Keratinocyte (primary cell): ENCODE measurements at regions not wholly inside any gene's neighbourhood (a gene's known extent, or its start where the extent isn't known, plus 50 kb on each side); places are given as distances from the start of the nearest gene placed in this dataset.

Experiments
- DNase-seq: peaks from one replicate; pipeline ENCODE4 v3.0.0-alpha.2; 2011; ENCODE audit warnings: low read depth, missing footprints, low spot score
- FAIRE-seq: peaks from 2 replicates; lab custom pipeline; 2011; peaks lifted over from hg19 to GRCh38; lab: Jason Lieb, UNC
- H2AFZ ChIP-seq: 2 replicates; pipeline ENCODE4 v1.6.0; 2012; ENCODE audit warnings: low read length, control low read depth, inconsistent platforms; ENCODE audit not compliant: control insufficient read depth
- H3K27ac ChIP-seq: 2 replicates; pipeline ENCODE4 v1.5.1; 2011; ENCODE audit warnings: low read length; ENCODE audit not compliant: control insufficient read depth, insufficient read depth
- H3K27me3 ChIP-seq: 3 replicates; pipeline ENCODE4 v1.6.0; 2011; ENCODE audit warnings: low read length; ENCODE audit not compliant: control insufficient read depth, insufficient read depth; ENCODE audit errors: extremely low read depth
- H3K36me3 ChIP-seq, 2 experiments: 2 replicates in 1 of 2; 3 replicates in 1 of 2; pipeline ENCODE4 v1.5.1; 2011; ENCODE audit warnings: low read length in 2 of 2, mild to moderate bottlenecking in 1 of 2; ENCODE audit not compliant: control insufficient read depth in 2 of 2, insufficient read depth in 2 of 2; ENCODE audit errors: extremely low read depth in 1 of 2
- H3K4me1 ChIP-seq: 3 replicates; pipeline ENCODE4 v1.5.1; 2011; ENCODE audit warnings: low read length; ENCODE audit not compliant: control insufficient read depth, insufficient read depth; ENCODE audit errors: extremely low read depth
- H3K4me2 ChIP-seq: 3 replicates; pipeline ENCODE4 v1.6.0; 2011; ENCODE audit warnings: low read depth, low read length; ENCODE audit not compliant: control insufficient read depth, insufficient read depth; ENCODE audit errors: extremely low read depth
- H3K4me3 ChIP-seq, 3 experiments: fragments of 200-600 bp in 1 of 3; sonication (generic) in 1 of 3; 2 replicates in 2 of 3; 3 replicates in 1 of 3; pipeline ENCODE4 v1.5.1; 2011 to 2016; ENCODE audit warnings: low read length in 3 of 3, mild to moderate bottlenecking in 3 of 3, control low read depth in 2 of 3, inconsistent platforms in 1 of 3, low read depth in 1 of 3, mixed read lengths in 1 of 3, mixed run types in 1 of 3, moderate library complexity in 1 of 3; ENCODE audit not compliant: control insufficient read depth in 2 of 3, insufficient read depth in 2 of 3; ENCODE audit errors: extremely low read depth in 1 of 3
- H3K79me2 ChIP-seq: 2 replicates; pipeline ENCODE4 v1.6.0; 2012; ENCODE audit warnings: low read length; ENCODE audit not compliant: control insufficient read depth, insufficient read depth
- H3K9ac ChIP-seq: 3 replicates; pipeline ENCODE4 v1.6.0; 2011; ENCODE audit warnings: low read length; ENCODE audit not compliant: control insufficient read depth, insufficient read depth; ENCODE audit errors: extremely low read depth
- H3K9me1 ChIP-seq: 3 replicates; pipeline ENCODE4 v1.6.0; 2011; ENCODE audit warnings: low read length; ENCODE audit not compliant: control insufficient read depth, insufficient read depth; ENCODE audit errors: extremely low read depth
- H3K9me3 ChIP-seq: 2 replicates; pipeline ENCODE4 v1.5.1; 2012; ENCODE audit warnings: low read depth, low read length; ENCODE audit not compliant: control insufficient read depth
- H4K20me1 ChIP-seq: 3 replicates; pipeline ENCODE4 v1.6.0; 2011; ENCODE audit warnings: low read length; ENCODE audit not compliant: control insufficient read depth, insufficient read depth; ENCODE audit errors: extremely low read depth
- CTCF ChIP-seq, 3 experiments: IDR thresholded peaks in 1 of 3; conservative IDR thresholded peaks in 1 of 3; optimal IDR thresholded peaks in 1 of 3; 2 replicates in 2 of 3; 3 replicates in 1 of 3; pipeline versions ENCODE3 to v1.5.1; 2011; ENCODE audit warnings: low read length in 3 of 3, mild to moderate bottlenecking in 3 of 3, moderate library complexity in 2 of 3, control low read depth in 1 of 3, inconsistent platforms in 1 of 3; ENCODE audit not compliant: insufficient read depth in 2 of 3; ENCODE audit errors: extremely low read depth in 1 of 3
- EZH2 ChIP-seq: IDR thresholded peaks from one replicate; pipeline ENCODE4 v1.6.1; 2012; ENCODE audit warnings: inconsistent platforms, mild to moderate bottlenecking, low read length, moderate library complexity
- dilution Hi-C: fragments of 300-500 bp; cut with MboI; formaldehyde crosslinking; loops from one replicate; pipeline ENCODE4 v1.7.0; 2020; ENCODE audit warnings: low sequenced_read_pairs; ENCODE audit not compliant: extremely low pct_ligation_motif_present

- no peak overlapping the region for H3K27ac ChIP-seq
- no peaks in the 10 kb centered on the region for H3K79me2 ChIP-seq
- no peak overlapping the region for H3K4me3 ChIP-seq
- no peaks in the 10 kb centered on the region for H3K4me1 ChIP-seq
- H3K27me3 ChIP-seq, result no peaks in the 10 kb centered on the region
- dilution Hi-C loops, result no loop called here
- DNase-seq (no peak), FAIRE-seq (no peak)
- TF ChIP-seq CTCF (optimal IDR thresholded peaks at IDR 0.05 in 1 of 3, IDR thresholded peaks at IDR 0.05 in 1 of 3, conservative IDR thresholded peaks at IDR 0.05 in 1 of 3; ENCODE audit: extremely low read depth in 1 of 3, insufficient read depth in 2 of 3, low read length in 3 of 3) (no peak), EZH2 (no peak)
- H3K9me3 ChIP-seq, result no peaks in the 10 kb centered on the region
- H3K4me2 ChIP-seq, result no peak overlapping the region
- no peaks in the 10 kb centered on the region for H4K20me1 ChIP-seq
- no peaks in the 10 kb centered on the region for H3K36me3 ChIP-seq
- no peak overlapping the region for H2AFZ ChIP-seq
- H3K9me1 ChIP-seq, result no peaks in the 10 kb centered on the region
- H3K9ac ChIP-seq, result no peak overlapping the region
These were observed 359.5 kb downstream of the DTHD1 start for GRCh38 chr4:36640876-36641275.

DNA sequence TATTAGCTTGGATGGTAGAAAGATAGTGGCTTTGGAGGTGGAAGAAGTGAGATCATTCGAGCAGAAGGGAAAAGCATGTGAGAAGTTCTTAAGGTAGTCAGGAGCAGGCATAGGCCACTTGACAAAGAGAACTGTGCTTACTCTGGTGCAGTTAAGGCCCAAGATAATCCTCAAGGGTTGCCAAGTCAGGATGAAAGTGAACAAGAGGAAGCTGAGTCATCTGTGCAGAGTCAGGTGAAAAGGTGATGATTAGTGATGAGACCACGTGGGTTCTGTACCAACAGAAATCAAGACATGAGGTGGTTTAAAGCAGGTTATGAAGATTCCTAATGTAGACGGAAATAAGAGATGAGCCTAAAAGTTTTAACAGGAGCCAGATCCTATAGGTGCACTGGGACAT lies 369.8 kb downstream of the DTHD1 start:
- H3K79me2 ChIP-seq, result no peaks in the 10 kb centered on the region
- H4K20me1 ChIP-seq, result no peaks in the 10 kb centered on the region
- no peaks in the 10 kb centered on the region for H3K9me1 ChIP-seq
- no peak overlapping the region for H2AFZ ChIP-seq
- no peak overlapping the region for H3K27ac ChIP-seq
- H3K4me3 ChIP-seq, result no peak overlapping the region
- peaks cover 8% of the 10 kb centered on the region for H3K4me1 ChIP-seq
- no peaks in the 10 kb centered on the region for H3K27me3 ChIP-seq
- no peaks in the 10 kb centered on the region for H3K36me3 ChIP-seq
- TF ChIP-seq EZH2, result no peak
- TF ChIP-seq CTCF (optimal IDR thresholded peaks at IDR 0.05 in 1 of 3, IDR thresholded peaks at IDR 0.05 in 1 of 3, conservative IDR thresholded peaks at IDR 0.05 in 1 of 3; ENCODE audit: extremely low read depth in 1 of 3, insufficient read depth in 2 of 3, low read length in 3 of 3), result no peak
- H3K4me2 ChIP-seq, result no peak overlapping the region
- peak; percentile 36 for DNase-seq
- dilution Hi-C loops, result no loop called here
- FAIRE-seq, result peak; percentile 67
- H3K9me3 ChIP-seq, result no peaks in the 10 kb centered on the region
- H3K9ac ChIP-seq, result no peak overlapping the region
